Bronchial epithelial cell (primary cell): ENCODE measurements at regions not wholly inside any gene's neighbourhood (a gene's known extent, or its start where the extent isn't known, plus 50 kb on each side); places are given as distances from the start of the nearest gene placed in this dataset.

Experiments
- DNase-seq: peaks from one replicate; pipeline ENCODE4 v3.0.0-alpha.2; 2010; ENCODE audit warnings: low read depth
- FAIRE-seq: peaks from 2 replicates; lab custom pipeline; 2011; peaks lifted over from hg19 to GRCh38; lab: Jason Lieb, UNC
- H3K27me3 ChIP-seq: 2 replicates; pipeline ENCODE4 v1.5.1; 2011; ENCODE audit warnings: low read length; ENCODE audit not compliant: control insufficient read depth, insufficient read depth
- H3K36me3 ChIP-seq: 2 replicates; pipeline ENCODE4 v1.5.1; 2011; ENCODE audit warnings: low read length; ENCODE audit not compliant: control insufficient read depth, insufficient read depth
- H3K4me3 ChIP-seq: 2 replicates; pipeline ENCODE4 v1.5.1; 2011; ENCODE audit warnings: mild to moderate bottlenecking, low read depth, low read length, control low read depth
- TF ChIP-seq, protein P1 (sequence below): IDR thresholded peaks from 2 replicates; pipeline ENCODE4 v1.5.1; 2011; ENCODE audit warnings: mild to moderate bottlenecking, moderate library complexity, low read length, control low read depth, inconsistent platforms; ENCODE audit not compliant: insufficient read depth, severe bottlenecking

DNA sequence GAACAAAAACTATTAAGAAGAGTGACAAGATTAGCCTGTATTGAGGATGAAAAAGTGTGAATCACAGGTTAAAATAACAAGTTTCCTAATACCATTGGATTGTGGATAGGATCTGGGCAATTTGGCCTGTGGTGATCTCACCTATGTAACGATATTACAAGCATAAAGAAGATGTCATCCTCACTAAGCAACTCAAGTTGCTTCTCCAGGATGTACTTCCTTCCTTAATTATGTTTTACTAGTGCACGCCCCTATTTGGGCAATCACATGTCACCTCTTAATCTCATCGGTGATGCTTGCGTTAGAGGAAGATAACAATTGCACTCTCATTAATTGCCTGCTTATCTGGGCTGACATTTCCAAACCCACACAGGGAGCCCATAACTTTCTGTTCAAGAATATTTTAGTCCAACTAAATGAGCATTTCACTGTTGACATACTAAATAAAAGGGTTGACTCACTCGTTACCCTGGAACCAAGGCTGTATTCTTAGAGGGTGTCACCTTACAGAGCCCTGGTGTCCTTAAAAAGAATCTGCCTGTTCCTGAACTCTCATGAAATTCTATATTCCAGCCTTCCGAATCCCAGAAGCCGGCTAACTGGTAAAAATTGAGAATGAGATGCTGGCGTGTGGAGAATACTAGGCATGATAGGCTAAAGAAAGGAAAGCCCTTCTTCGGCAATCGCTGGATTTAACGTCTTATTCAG, 88.2 kb upstream of the ATXN1 start:
- TF ChIP-seq, protein P1, sequence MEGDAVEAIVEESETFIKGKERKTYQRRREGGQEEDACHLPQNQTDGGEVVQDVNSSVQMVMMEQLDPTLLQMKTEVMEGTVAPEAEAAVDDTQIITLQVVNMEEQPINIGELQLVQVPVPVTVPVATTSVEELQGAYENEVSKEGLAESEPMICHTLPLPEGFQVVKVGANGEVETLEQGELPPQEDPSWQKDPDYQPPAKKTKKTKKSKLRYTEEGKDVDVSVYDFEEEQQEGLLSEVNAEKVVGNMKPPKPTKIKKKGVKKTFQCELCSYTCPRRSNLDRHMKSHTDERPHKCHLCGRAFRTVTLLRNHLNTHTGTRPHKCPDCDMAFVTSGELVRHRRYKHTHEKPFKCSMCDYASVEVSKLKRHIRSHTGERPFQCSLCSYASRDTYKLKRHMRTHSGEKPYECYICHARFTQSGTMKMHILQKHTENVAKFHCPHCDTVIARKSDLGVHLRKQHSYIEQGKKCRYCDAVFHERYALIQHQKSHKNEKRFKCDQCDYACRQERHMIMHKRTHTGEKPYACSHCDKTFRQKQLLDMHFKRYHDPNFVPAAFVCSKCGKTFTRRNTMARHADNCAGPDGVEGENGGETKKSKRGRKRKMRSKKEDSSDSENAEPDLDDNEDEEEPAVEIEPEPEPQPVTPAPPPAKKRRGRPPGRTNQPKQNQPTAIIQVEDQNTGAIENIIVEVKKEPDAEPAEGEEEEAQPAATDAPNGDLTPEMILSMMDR = no peak
- DNase-seq = peak; percentile 79
- Histone ChIP-seq H3K36me3 (no peaks in the 10 kb centered on the region), H3K4me3 (no peak overlapping the region), H3K27me3 (no peaks in the 10 kb centered on the region)
- FAIRE-seq = no peak

DNA sequence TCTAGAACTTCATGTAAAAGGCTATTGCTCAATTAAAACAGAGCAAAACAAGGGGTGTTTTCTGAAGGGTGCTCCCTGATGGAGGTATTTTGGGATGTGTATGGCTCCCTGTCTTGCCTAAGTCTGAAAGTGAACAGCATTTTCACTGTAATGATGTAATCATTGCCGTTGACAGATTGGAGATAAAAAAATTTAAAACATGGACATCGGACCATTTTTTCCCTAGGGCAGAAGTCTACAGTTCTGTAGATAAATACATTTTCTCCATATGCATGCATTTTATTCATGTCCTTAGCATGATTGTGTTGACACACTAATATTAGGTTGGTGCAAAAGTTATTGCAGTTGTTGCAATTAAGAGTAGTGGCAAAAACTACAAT, 85.1 kb upstream of the ATXN1 start:
- H3K4me3 ChIP-seq = no peak overlapping the region
- H3K27me3 ChIP-seq = no peaks in the 10 kb centered on the region
- no peaks in the 10 kb centered on the region for H3K36me3 ChIP-seq
- TF ChIP-seq, protein P1 = no peak
- FAIRE-seq = no peak
- DNase-seq = no peak

DNA sequence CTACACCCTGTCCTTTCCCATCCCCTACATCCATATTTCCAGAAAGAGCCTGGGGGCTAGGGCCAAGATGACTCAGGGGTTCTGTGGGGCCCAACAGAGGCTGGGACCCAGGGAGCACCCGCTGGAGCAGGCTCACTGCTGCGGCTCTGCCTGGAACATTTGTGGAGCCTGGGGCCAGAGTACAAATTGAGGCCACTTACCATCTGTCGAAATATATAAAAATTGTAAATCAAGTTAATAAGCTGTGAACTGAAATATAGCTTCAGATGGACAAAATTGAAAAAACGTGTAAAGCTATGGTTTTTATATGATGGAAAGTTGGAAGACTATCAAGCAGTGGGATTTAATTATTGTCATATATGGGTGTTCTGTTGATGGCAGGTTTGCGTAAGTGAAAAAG, 82.9 kb upstream of the ATXN1 start:
- FAIRE-seq (no peak), DNase-seq (no peak)
- TF ChIP-seq, protein P1 = no peak
- Histone ChIP-seq H3K36me3 (no peaks in the 10 kb centered on the region), H3K27me3 (no peaks in the 10 kb centered on the region), H3K4me3 (no peak overlapping the region)

DNA sequence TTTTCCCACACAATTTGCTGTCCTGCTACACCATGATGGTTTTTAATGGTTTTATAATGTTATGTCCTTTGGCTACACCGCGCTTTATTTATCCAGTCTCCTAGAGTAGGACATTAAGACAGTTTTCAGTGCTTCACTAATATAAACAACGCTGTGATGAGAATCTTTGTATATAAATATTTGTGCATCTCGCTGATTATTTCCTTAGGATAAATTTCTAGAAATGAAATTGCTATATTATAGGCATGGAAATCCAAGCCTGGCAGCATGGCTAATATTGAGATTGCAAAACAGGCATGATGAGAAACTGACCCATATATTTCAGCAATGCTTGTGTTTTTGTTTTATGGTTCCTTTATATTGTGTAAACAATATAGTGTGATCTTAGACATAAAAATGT, 81.4 kb upstream of the ATXN1 start:
- TF ChIP-seq, protein P1 = no peak
- Histone ChIP-seq H3K36me3 (no peaks in the 10 kb centered on the region), H3K4me3 (no peak overlapping the region), H3K27me3 (no peaks in the 10 kb centered on the region)
- DNase-seq = no peak
- FAIRE-seq = no peak

DNA sequence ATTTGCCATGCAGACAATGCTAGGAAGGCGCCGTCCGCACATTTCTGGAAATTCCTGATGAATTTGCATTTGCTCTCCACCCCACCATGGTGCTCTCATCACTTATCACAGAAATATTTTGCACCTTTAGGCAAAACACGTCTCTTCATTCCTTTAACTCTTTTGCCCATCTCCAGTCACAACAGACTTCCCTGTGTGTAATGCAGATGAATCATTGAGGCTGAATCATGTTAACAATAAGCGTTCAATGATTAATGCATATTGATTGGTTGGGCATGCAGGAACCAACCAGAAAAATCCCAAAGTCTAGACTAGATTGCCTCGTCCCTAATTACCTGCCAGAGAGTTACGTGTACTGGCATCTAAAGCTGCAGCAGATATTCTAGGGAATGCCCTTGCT, 80.0 kb upstream of the ATXN1 start:
- FAIRE-seq = no peak
- no peak overlapping the region for H3K4me3 ChIP-seq
- no peaks in the 10 kb centered on the region for H3K36me3 ChIP-seq
- peak; percentile 88 for DNase-seq
- TF ChIP-seq, protein P1 = no peak
- no peaks in the 10 kb centered on the region for H3K27me3 ChIP-seq

DNA sequence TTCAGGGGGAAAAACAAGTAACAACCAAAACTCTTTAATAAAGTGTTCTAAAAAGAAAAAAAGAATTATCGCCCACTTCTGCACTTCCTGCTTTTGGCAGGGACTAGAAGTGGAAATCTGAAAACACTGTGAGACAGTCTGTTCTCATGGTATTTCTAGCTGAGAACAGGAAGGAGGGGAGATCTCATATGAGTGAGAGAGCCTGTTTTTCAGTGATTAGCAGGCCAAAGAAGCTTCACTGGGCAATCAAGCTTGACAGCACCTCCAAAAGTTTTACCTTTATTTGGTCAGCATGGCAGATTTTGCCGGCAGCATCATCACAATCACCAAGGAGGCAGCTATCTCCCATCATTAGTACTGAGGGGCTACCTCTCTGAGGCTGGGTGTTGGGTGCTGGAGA, 79.5 kb upstream of the ATXN1 start:
- H3K4me3 ChIP-seq = no peak overlapping the region
- H3K27me3 ChIP-seq = no peaks in the 10 kb centered on the region
- no peak for FAIRE-seq
- TF ChIP-seq, protein P1 = no peak
- H3K36me3 ChIP-seq = no peaks in the 10 kb centered on the region
- DNase-seq = no peak
